ENCODE measurements at regions not wholly inside any gene's neighbourhood (a gene's known extent, or its start where the extent isn't known, plus 50 kb on each side); places are given as distances from the start of the nearest gene placed in this dataset.

GRCh38 chr4:162650166-162650565 lies 486.4 kb upstream of the FSTL5 start:
- Histone ChIP-seq H3K9me3 (peaks cover 0 to 5% (median 0%) of the 10 kb centered on the region in 11 donors), H3K27ac (no peak overlapping the region), H3K4me3 (no peak overlapping the region), H3K36me3 (no peaks in the 10 kb centered on the region), H3K27me3 (no peaks in the 10 kb centered on the region), H3K4me1 (no peaks in the 10 kb centered on the region)
- intact Hi-C loops (cut with DNase I), result no loop called here
- no peak for TF ChIP-seq CTCF (IDR thresholded peaks at IDR 0.05)
- 84 to 91% methylated on average over 1 of the region's 1 CpG for WGBS, 2 donors
- DNase-seq (no peak), ATAC-seq (no peak)

GRCh38 chr4:162645381-162645780 lies 481.6 kb upstream of the FSTL5 start:
- ATAC-seq (no peak), DNase-seq (no peak)
- intact Hi-C loops (cut with DNase I), result loop anchor here in 6 of 10 donors (2.0 to 10.0 kb wide), 4 partner anchors 389 to 689 kb away; partner anchors contain the start of gene NPY1R (in 3 of the 6)
- TF ChIP-seq CTCF (IDR thresholded peaks at IDR 0.05), result peak in 7 of 9 donors; percentile 33 to 65 (median 53)
- Histone ChIP-seq H3K4me1 (no peaks in the 10 kb centered on the region), H3K36me3 (no peaks in the 10 kb centered on the region), H3K27me3 (no peaks in the 10 kb centered on the region), H3K27ac (no peak overlapping the region), H3K9me3 (peaks cover 0 to 5% (median 0%) of the 10 kb centered on the region in 11 donors), H3K4me3 (no peak overlapping the region)
- 41 to 45% methylated on average over 4 of the region's 4 CpGs for WGBS, 2 donors

- Histone ChIP-seq H3K27ac (no peak overlapping the region), H3K4me3 (no peak overlapping the region), H3K27me3 (no peaks in the 10 kb centered on the region), H3K4me1 (no peaks in the 10 kb centered on the region), H3K36me3 (no peaks in the 10 kb centered on the region), H3K9me3 (peaks cover 0 to 4% (median 0%) of the 10 kb centered on the region in 11 donors)
- WGBS, 2 donors, result 51 to 64% methylated on average over 1 of the region's 1 CpG
- TF ChIP-seq CTCF (IDR thresholded peaks at IDR 0.05), result no peak
- ATAC-seq (no peak), DNase-seq (no peak)
- intact Hi-C loops (cut with DNase I), result loop anchor here in 6 of 10 donors (2.0 to 10.0 kb wide), 4 partner anchors 390 to 690 kb away; partner anchors contain the start of gene NPY1R (in 3 of the 6)
Measured at GRCh38 chr4:162644346-162644745, 480.5 kb upstream of the FSTL5 start.

GRCh38 chr4:162640152-162640551 lies 476.4 kb upstream of the FSTL5 start:
- no peaks in the 10 kb centered on the region for H3K9me3 ChIP-seq
- no peak for DNase-seq
- intact Hi-C loops (cut with DNase I), result loop anchor here in 6 of 10 donors (5.0 to 10.0 kb wide), 3 partner anchors 395 to 695 kb away; partner anchors contain the start of gene NPY1R (in 3 of the 6)
- no peaks in the 10 kb centered on the region for H3K36me3 ChIP-seq
- 88 to 96% methylated on average over 13 of the region's 13 CpGs for WGBS, 2 donors
- H3K27ac ChIP-seq, result no peak overlapping the region
- no peak overlapping the region for H3K4me3 ChIP-seq
- no peaks in the 10 kb centered on the region for H3K27me3 ChIP-seq
- H3K4me1 ChIP-seq, result no peaks in the 10 kb centered on the region
- no peak for TF ChIP-seq CTCF (IDR thresholded peaks at IDR 0.05)
- no peak for ATAC-seq

Measured in heart right ventricle (tissue), 16 donors.